IPS-18c (cell line): ENCODE measurements at regions not wholly inside any gene's neighbourhood (a gene's known extent, or its start where the extent isn't known, plus 50 kb on each side); places are given as distances from the start of the nearest gene placed in this dataset.

Experiments
- H3K4me3 ChIP-seq: 2 replicates; pipeline ENCODE4 v1.7.0; 2013; ENCODE audit warnings: low read depth, mild to moderate bottlenecking, low read length, moderate library complexity; ENCODE audit not compliant: insufficient read depth
- H3K9me3 ChIP-seq: one replicate; pipeline ENCODE4 v1.6.1; 2013; ENCODE audit warnings: mild to moderate bottlenecking, low read length, moderate library complexity; ENCODE audit not compliant: control insufficient read depth, insufficient read depth

DNA sequence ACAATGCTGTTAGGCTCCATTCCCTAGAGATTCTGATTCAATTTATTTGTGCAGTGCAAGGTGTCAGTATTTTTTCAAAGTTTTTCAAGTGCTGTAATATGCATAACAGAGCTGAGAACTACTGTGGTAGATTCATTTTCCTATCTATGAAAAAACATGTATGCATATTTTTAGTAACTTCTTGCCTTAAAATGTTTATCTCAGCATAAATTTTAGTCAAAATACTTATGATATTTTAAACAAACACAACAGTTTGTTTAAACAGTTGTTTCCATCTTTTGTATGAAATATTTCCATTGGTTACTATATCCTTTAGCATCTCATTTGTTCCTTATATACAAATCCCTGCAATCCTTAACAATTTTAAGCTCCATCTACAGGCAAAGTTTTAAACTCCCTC lies 624.8 kb upstream of the ADGRL3 start:
- no peak overlapping the region for H3K4me3 ChIP-seq
- no peaks in the 10 kb centered on the region for H3K9me3 ChIP-seq

- no peak overlapping the region for H3K4me3 ChIP-seq
- H3K9me3 ChIP-seq: no peaks in the 10 kb centered on the region
Measured at GRCh38 chr4:60579335-60579734, 620.8 kb upstream of the ADGRL3 start.

DNA sequence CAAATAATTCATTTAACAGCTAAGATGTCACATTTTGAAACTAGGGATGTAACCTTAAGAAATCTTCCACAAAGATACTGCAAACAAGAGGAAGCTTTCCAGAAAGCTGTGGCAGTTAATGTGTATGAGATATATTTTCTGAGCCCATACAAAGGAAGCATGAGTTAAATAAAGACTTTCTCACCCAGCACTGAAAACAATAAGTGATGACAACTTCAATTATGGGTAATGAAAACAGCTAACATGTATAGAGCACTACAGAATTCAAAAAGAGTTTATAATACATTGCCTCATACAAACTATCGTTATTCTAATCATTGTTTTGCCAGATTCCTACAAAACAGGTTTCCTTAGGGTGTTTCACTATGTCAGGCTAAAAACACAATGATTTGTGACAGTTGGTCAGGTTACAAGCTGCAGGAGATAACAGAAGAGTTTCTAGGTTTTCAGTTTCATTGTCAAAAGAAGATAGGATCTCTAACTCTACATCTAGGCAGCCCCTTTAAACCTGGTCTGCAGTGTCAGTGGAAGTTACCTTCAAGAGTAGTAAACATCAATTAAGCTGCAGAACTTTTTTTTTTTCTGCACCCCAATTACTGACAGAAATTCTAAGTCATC lies 618.1 kb upstream of the ADGRL3 start:
- Histone ChIP-seq H3K4me3 (no peak overlapping the region), H3K9me3 (no peaks in the 10 kb centered on the region)

GRCh38 chr4:60588556-60588955 lies 611.6 kb upstream of the ADGRL3 start:
- H3K4me3 ChIP-seq: no peak overlapping the region
- H3K9me3 ChIP-seq: no peaks in the 10 kb centered on the region

DNA sequence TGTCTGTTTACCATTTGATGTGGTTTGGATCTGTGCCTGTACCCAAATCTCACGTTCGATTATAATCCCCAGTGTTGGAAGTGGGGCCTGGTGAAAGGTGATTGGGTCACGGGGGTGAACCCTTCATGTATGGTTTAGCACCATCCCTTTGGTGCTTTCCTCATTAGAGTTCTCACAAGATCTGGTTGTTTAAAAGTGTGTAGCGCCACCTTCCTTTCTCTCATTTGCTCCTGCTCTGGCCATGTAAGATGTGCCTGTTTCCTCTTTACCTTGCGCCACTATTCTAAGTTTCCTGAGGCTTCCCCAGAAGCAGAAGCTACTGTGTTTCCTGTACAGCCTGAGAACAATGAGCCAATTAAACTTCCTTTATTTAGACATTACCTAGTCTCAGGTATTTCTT lies 610.7 kb upstream of the ADGRL3 start:
- Histone ChIP-seq H3K9me3 (no peaks in the 10 kb centered on the region), H3K4me3 (no peak overlapping the region)

DNA sequence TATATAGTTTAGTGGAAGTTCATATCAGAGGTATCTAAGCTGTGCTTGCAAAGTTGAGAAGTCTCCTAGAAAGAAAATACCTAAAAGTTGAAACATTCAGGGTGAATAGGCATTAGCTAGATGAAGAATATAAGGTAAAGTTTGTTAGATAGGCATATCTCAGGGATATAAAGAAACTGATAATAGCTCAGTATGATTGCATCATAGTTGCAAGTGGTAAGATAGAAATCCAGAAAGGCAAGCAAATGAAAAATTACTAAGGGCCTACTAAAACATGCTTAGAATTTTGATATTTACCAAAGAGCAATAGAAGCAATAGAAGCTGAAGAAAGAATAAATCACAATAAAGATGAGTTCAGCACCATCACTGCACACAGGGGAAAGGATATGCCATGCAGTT lies 610.0 kb upstream of the ADGRL3 start:
- no peak overlapping the region for H3K4me3 ChIP-seq
- H3K9me3 ChIP-seq: no peaks in the 10 kb centered on the region

DNA sequence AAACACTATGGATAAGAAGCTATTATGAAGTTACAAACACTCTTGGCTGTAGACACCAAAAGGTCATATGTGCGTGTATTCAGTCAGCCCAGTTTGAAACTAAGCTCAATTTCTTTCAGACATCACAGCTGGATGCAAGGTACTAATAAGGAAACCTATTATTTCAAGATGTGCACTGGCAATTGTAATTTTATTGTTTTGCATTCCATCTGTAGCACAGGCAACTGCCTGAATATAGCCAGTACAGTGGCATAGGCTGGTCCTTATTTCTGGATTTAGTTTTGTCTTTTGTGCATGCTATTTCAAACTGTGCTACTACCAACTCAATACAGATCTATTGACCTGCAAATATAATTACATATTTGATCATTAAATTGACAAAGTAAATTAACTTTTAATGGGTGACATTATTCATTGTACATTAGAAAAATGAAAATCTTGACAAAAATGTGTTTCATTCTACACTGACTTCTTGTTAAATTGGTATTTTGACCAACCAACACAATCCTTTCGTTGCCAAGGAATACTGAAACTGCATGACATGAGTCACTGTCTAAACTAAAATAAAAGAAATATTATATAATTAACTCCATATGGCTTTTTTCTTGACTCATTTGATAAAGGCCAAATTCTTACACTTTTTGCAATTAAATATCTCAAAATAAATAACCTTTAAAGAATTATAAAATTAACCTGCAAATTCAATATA lies 594.3 kb upstream of the ADGRL3 start:
- Histone ChIP-seq H3K9me3 (no peaks in the 10 kb centered on the region), H3K4me3 (no peak overlapping the region)

DNA sequence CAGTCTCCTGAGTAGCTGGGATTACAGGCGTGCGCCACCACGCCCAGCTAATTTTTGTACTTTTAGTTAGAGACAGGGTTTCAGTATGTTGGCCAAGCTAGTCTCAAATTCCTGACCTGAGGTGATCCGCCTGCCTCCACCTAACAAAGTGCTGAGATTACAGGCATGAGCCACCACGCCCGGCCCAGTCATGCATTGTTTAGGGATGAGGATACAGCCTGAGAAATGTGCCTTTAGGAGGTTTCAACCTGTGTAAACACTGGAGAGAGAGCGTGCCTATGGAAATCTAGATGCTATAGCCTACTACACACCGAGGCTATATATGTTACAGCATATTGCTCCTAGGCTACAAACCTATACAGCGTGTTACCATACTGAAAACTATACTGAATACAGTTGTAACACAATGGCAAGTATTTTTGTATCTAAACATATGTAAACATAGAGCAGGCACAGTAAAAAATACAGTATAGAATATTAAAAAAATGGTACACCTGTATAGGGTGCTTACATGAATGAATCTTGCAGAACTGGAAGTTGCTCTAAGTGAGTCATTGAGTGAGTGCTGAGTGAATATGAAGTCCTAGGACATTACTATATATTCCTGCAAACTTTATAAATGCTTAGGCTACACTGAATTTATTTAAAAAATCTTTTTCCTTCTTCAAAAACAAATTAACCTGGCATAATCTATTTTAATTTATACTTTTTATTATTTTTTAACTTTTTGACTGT lies 588.2 kb upstream of the ADGRL3 start:
- Histone ChIP-seq H3K4me3 (no peak overlapping the region), H3K9me3 (no peaks in the 10 kb centered on the region)

DNA sequence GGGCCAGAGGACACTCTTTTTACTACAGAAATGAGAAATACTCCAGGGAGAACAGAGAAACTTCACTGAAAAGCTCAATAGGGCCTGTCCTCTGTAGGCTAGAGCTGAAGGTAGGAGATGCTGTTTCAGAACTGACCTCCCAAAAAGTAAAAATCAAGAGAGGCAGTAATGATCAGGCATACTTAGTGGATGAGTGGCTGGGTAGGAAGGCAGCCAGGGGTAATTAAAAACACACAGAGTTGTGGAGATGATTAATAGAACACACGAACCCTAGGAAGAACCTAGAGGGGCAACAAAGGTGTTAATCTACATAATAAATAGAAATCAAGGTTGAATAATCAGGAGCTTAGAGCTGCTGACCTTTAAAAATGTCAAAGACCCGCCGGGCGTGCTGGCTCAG lies 582.4 kb upstream of the ADGRL3 start:
- Histone ChIP-seq H3K9me3 (no peaks in the 10 kb centered on the region), H3K4me3 (no peak overlapping the region)

DNA sequence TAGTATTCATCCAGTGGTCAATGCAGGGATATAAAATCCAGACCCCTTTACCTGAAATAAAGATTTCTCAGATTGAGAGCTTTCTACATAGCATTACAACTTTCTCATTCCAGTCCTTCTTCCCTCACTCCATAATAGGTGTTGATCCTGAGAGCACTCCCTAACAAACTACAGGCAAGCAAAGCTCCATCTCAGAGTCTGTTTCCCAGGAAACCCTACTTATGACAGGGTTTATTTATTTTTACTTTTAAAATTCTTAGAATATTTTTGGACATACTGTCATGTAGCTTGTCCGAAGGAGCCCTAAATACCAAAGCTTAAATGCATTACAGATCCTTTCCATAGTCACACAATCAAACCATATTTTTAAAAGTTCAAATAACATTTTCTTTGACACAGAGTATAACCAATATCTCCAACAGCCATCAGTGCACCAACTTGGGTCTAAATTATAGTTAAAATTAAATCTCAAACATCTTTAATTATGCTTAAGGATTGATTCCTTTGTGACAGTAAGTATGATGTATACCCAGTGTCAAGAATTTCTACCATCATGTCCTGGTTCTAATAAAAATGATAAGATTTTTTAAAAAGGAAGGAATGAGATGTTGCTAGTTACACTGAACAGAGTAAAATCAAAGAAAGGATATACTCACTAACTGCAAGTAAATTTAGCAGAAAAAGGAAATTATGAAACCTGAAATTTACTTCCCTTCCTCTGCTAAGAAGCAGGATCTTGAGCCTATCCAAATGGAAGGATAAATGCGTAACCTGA lies 580.4 kb upstream of the ADGRL3 start:
- H3K4me3 ChIP-seq: no peak overlapping the region

GRCh38 chr4:60637976-60638375 lies 562.1 kb upstream of the ADGRL3 start:
- Histone ChIP-seq H3K9me3 (no peaks in the 10 kb centered on the region), H3K4me3 (no peak overlapping the region)

More for the DNA sequence above, 580.4 kb upstream of the ADGRL3 start:
- H3K9me3 ChIP-seq: no peaks in the 10 kb centered on the region

GRCh38 chr4:60648774-60649173 lies 551.4 kb upstream of the ADGRL3 start:
- H3K9me3 ChIP-seq: no peaks in the 10 kb centered on the region
- H3K4me3 ChIP-seq: no peak overlapping the region

- Histone ChIP-seq H3K9me3 (no peaks in the 10 kb centered on the region), H3K4me3 (no peak overlapping the region)
Measured at GRCh38 chr4:60652933-60653332, 547.2 kb upstream of the ADGRL3 start.

- Histone ChIP-seq H3K4me3 (no peak overlapping the region), H3K9me3 (no peaks in the 10 kb centered on the region)
Measured at GRCh38 chr4:60655356-60655755, 544.8 kb upstream of the ADGRL3 start.

DNA sequence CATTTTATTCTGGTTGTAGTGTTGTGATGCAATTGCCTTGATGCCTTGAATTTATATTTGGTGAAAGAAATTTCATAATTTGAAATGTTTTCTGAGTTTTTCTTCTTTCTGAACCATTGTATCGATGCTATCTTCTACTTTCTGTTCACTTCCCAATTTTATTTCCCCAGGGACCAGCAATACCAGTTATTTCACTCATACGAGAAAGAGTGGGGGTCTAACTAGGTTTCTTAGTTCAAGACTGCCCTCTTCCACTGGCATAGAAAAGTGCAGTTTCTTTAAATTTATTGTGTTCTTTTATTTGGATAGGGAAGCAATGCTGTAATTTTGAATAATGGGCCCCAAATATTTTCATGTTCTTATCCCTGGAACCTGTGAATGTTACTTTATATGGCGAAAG lies 544.0 kb upstream of the ADGRL3 start:
- no peaks in the 10 kb centered on the region for H3K9me3 ChIP-seq

GRCh38 chr4:60657041-60657440 lies 543.1 kb upstream of the ADGRL3 start:
- no peak overlapping the region for H3K4me3 ChIP-seq

More for the DNA sequence above, 544.0 kb upstream of the ADGRL3 start:
- H3K4me3 ChIP-seq: no peak overlapping the region

DNA sequence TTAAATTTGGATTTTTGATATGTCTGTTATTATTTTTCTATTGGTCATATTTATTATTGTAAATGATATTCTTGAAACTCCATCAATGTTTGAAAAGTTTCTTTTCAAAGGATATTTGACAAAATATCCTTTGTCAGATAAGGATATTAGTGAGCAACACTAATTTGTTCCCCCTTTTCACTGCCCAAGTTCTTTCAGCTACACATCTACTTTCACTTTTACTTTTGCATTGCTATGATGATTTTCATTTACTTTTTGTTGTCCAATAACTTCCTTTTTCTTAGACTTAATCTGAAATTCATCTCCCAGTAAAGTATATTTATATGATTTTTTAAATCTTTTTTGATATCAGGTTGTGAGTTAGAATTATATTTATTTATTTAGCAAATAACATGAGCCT lies 542.3 kb upstream of the ADGRL3 start:
- H3K4me3 ChIP-seq: no peak overlapping the region
- no peaks in the 10 kb centered on the region for H3K9me3 ChIP-seq

More at GRCh38 chr4:60657041-60657440, 543.1 kb upstream of the ADGRL3 start:
- no peaks in the 10 kb centered on the region for H3K9me3 ChIP-seq
